GM23338 (cell line): ENCODE measurements at regions not wholly inside any gene's neighbourhood (a gene's known extent, or its start where the extent isn't known, plus 50 kb on each side); places are given as distances from the start of the nearest gene placed in this dataset.

Source experiments
- ATAC-seq: fragments of 200-7000 bp; cut with Tn5 transposase; 3 replicates; pipeline ENCODE4 v1.9.1; 2020
- DNase-seq: peaks from one replicate; pipeline ENCODE4 v3.0.0-alpha.2; 2015; ENCODE audit warnings: low spot score
- H2AFZ ChIP-seq: fragments of 200-600 bp; sonication (generic); 2 replicates; pipeline ENCODE4 v1.8.0; 2016; ENCODE audit warnings: antibody characterized with exemption, mild to moderate bottlenecking, moderate library complexity
- H3F3A ChIP-seq: fragments of 200-600 bp; sonication (generic); replicated peaks from 2 replicates; pipeline ENCODE4 v1.8.0; 2017; ENCODE audit warnings: antibody characterized with exemption, mixed run types, low read depth
- H3K27ac ChIP-seq: fragments of 200-600 bp; sonication (generic); 2 replicates; pipeline ENCODE4 v1.6.1; 2016; ENCODE audit warnings: low read depth
- H3K27me3 ChIP-seq: fragments of 200-600 bp; sonication (generic); 2 replicates; pipeline ENCODE4 v1.8.0; 2016; ENCODE audit warnings: mild to moderate bottlenecking, mixed run types, moderate library complexity; ENCODE audit not compliant: insufficient read depth
- H3K36me3 ChIP-seq: fragments of 200-600 bp; sonication (generic); 2 replicates; pipeline ENCODE4 v1.8.0; 2016; ENCODE audit warnings: mild to moderate bottlenecking; ENCODE audit not compliant: insufficient read depth
- H3K4me1 ChIP-seq: fragments of 200-600 bp; sonication (generic); 2 replicates; pipeline ENCODE4 v1.8.0; 2016; ENCODE audit warnings: mild to moderate bottlenecking, moderate library complexity; ENCODE audit not compliant: insufficient read depth
- H3K4me2 ChIP-seq: fragments of 200-600 bp; sonication (generic); 2 replicates; pipeline ENCODE4 v1.7.1; 2017; ENCODE audit warnings: mixed run types
- H3K4me3 ChIP-seq: fragments of 200-600 bp; sonication (generic); 2 replicates; pipeline ENCODE4 v1.6.1; 2016; ENCODE audit warnings: mixed run types
- H3K79me2 ChIP-seq: fragments of 200-600 bp; sonication (generic); replicated peaks from 2 replicates; pipeline ENCODE4 v1.8.0; 2017; ENCODE audit warnings: mild to moderate bottlenecking; ENCODE audit not compliant: insufficient read depth
- H3K9me2 ChIP-seq: fragments of 200-600 bp; sonication (generic); 2 replicates; pipeline ENCODE4 v1.8.0; 2017; ENCODE audit not compliant: insufficient read depth
- H4K20me1 ChIP-seq: fragments of 200-600 bp; sonication (generic); replicated peaks from 2 replicates; pipeline ENCODE4 v1.8.0; 2017; ENCODE audit warnings: mild to moderate bottlenecking; ENCODE audit not compliant: insufficient read depth
- H3K27ac Mint-ChIP-seq: 2 replicates; pipeline ENCODE4 v1.8.0; 2020; ENCODE audit warnings: inconsistent platforms, mild to moderate bottlenecking, moderate library complexity, mixed read lengths
- H3K27me3 Mint-ChIP-seq: 3 replicates; pipeline ENCODE4 v1.8.0; 2022; ENCODE audit warnings: low read depth, mild to moderate bottlenecking, moderate library complexity, mixed read lengths, inconsistent platforms; ENCODE audit not compliant: insufficient read depth, poor library complexity
- H3K36me3 Mint-ChIP-seq: 3 replicates; pipeline ENCODE4 v1.8.0; 2021; ENCODE audit warnings: low read depth, mild to moderate bottlenecking, inconsistent platforms, moderate library complexity, mixed read lengths
- H3K4me1 Mint-ChIP-seq: 3 replicates; pipeline ENCODE4 v1.8.0; 2020; ENCODE audit warnings: mild to moderate bottlenecking, inconsistent platforms, mixed read lengths
- H3K4me3 Mint-ChIP-seq: 3 replicates; pipeline ENCODE4 v1.8.0; 2021; ENCODE audit warnings: moderate library complexity, mild to moderate bottlenecking, inconsistent platforms, mixed read lengths
- H3K9me3 Mint-ChIP-seq: 3 replicates; pipeline ENCODE4 v1.8.0; 2020; ENCODE audit warnings: moderate library complexity, mild to moderate bottlenecking, inconsistent platforms, mixed read lengths
- CTCF ChIP-seq, 2 experiments: fragments of 200-600 bp in 1 of 2; sonication (generic) in 1 of 2; conservative IDR thresholded peaks; 2 replicates each; pipeline versions ENCODE4 v1.5.1 to v1.6.1; 2016 to 2017; ENCODE audit warnings: antibody characterized with exemption in 2 of 2, low read depth in 2 of 2, mild to moderate bottlenecking in 2 of 2, moderate library complexity in 1 of 2
- ETS1 ChIP-seq: IDR thresholded peaks from 2 replicates; pipeline ENCODE4 v1.6.1; 2016; ENCODE audit warnings: antibody characterized with exemption
- EZH2phosphoT487 ChIP-seq: fragments of 200-600 bp; sonication (generic); IDR thresholded peaks from one replicate; pipeline ENCODE4 v1.8.1; 2018; ENCODE audit warnings: antibody characterized with exemption; ENCODE audit not compliant: unreplicated experiment
- STAT1 ChIP-seq: IDR thresholded peaks from one replicate; pipeline ENCODE4 v1.6.1; 2016; ENCODE audit warnings: antibody characterized with exemption; ENCODE audit not compliant: unreplicated experiment
- ZNF331 ChIP-seq: fragments of 250-450 bp; sonication (Bioruptor Pico); IDR thresholded peaks from 2 replicates; pipeline ENCODE4 v1.5.0; 2020; ENCODE audit warnings: low read depth, mild to moderate bottlenecking, moderate library complexity
- ZNF462 ChIP-seq: fragments of 250-450 bp; sonication (Bioruptor Pico); IDR thresholded peaks from 2 replicates; pipeline ENCODE4 v1.5.0; 2020; ENCODE audit warnings: mild to moderate bottlenecking, moderate library complexity

- Histone ChIP-seq H3K4me2 (no peak overlapping the region), H3K27ac (no peak overlapping the region), H2AFZ (no peak overlapping the region), H3K79me2 (no peaks in the 10 kb centered on the region), H3F3A (no peaks in the 10 kb centered on the region), H3K9me2 (no peaks in the 10 kb centered on the region), H3K4me1 (no peaks in the 10 kb centered on the region), H3K4me3 (no peak overlapping the region), H3K36me3 (peaks cover 11% of the 10 kb centered on the region; the same call in 1 of the 2 replicates), H3K27me3 (no peaks in the 10 kb centered on the region), H4K20me1 (no peaks in the 10 kb centered on the region)
- Mint-ChIP-seq H3K4me3 (no peak overlapping the region), H3K27ac (no peak overlapping the region), H3K9me3 (peaks cover 68% of the 10 kb centered on the region), H3K4me1 (peaks cover 2% of the 10 kb centered on the region; the same call in 1 of the 3 replicates), H3K36me3 (peaks cover 35% of the 10 kb centered on the region), H3K27me3 (peaks cover 5% of the 10 kb centered on the region)
- no peak for ATAC-seq
- DNase-seq, result no peak
- TF ChIP-seq EZH2phosphoT487, result no peak
These were observed 243.1 kb downstream of the NFATC2 start for GRCh38 chr20:51299413-51299812.

GRCh38 chr20:51298141-51298749 is 244.3 kb downstream of the NFATC2 start:
- no peaks in the 10 kb centered on the region for H3K4me1 ChIP-seq
- ATAC-seq, result no peak

More at GRCh38 chr20:51298141-51298749, 244.3 kb downstream of the NFATC2 start:
- no peaks in the 10 kb centered on the region for H3F3A ChIP-seq
- Mint-ChIP-seq H3K27ac (no peak overlapping the region), H3K36me3 (peaks cover 24% of the 10 kb centered on the region), H3K4me1 (no peaks in the 10 kb centered on the region), H3K27me3 (peaks cover 1% of the 10 kb centered on the region), H3K9me3 (peaks cover 56% of the 10 kb centered on the region), H3K4me3 (no peak overlapping the region)
- H3K27ac ChIP-seq, result no peak overlapping the region
- no peak for DNase-seq
- no peak overlapping the region for H3K4me3 ChIP-seq
- no peak overlapping the region for H3K4me2 ChIP-seq
- no peak for TF ChIP-seq ZNF331
- no peak for TF ChIP-seq ZNF462
- TF ChIP-seq ETS1, result no peak
- no peak for TF ChIP-seq STAT1
- TF ChIP-seq CTCF (conservative IDR thresholded peaks at IDR 0.05; ENCODE audit: low read depth in 2 of 2), result no peak
- no peak for TF ChIP-seq EZH2phosphoT487
- no peaks in the 10 kb centered on the region for H3K9me2 ChIP-seq
- no peak overlapping the region for H2AFZ ChIP-seq
- peaks cover 5% of the 10 kb centered on the region; the same call in 1 of the 2 replicates for H3K36me3 ChIP-seq
- H4K20me1 ChIP-seq, result no peaks in the 10 kb centered on the region
- no peaks in the 10 kb centered on the region for H3K27me3 ChIP-seq
- H3K79me2 ChIP-seq, result no peaks in the 10 kb centered on the region
